Psoas muscle (tissue), 7 donors: ENCODE measurements at regions not wholly inside any gene's neighbourhood (a gene's known extent, or its start where the extent isn't known, plus 50 kb on each side); places are given as distances from the start of the nearest gene placed in this dataset.

Experiments used
- ATAC-seq, 4 donors: fragments of 200-7000 bp; cut with Tn5 transposase; one replicate each; pipeline ENCODE4 v1.9.1; 2020; ENCODE audit warnings: moderate library complexity in 3 of 4, mild to moderate bottlenecking in 2 of 4
- DNase-seq, 2 donors: peaks; one replicate each; pipeline ENCODE4 v3.0.0-alpha.2; 2020
- H3K27ac ChIP-seq: fragments of 200-600 bp; one replicate; pipeline ENCODE4 v1.8.0; 2022
- H3K27me3 ChIP-seq, 3 donors: fragments of 200-600 bp in 1 of 3; one replicate each; pipeline versions ENCODE4 v1.6.1 to v1.8.0; 2013 to 2022; ENCODE audit warnings: low read length in 2 of 3, mild to moderate bottlenecking in 2 of 3, moderate library complexity in 1 of 3; ENCODE audit not compliant: insufficient read depth in 3 of 3
- H3K36me3 ChIP-seq, 2 donors: fragments of 200-600 bp in 1 of 2; one replicate each; pipeline versions ENCODE4 v1.6.1 to v1.8.0; 2013 to 2022; ENCODE audit warnings: low read depth in 1 of 2, mild to moderate bottlenecking in 1 of 2, moderate library complexity in 1 of 2; ENCODE audit not compliant: insufficient read depth in 1 of 2
- H3K4me1 ChIP-seq: fragments of 200-600 bp; one replicate; pipeline ENCODE4 v1.8.0; 2022
- H3K4me3 ChIP-seq: fragments of 200-600 bp; one replicate; pipeline ENCODE4 v1.8.0; 2022; ENCODE audit warnings: mild to moderate bottlenecking
- H3K9me3 ChIP-seq: fragments of 200-600 bp; one replicate; pipeline ENCODE4 v1.8.0; 2022
- WGBS, 3 donors: extraction: QIAGEN DNeasy Blood & Tissue Kit; methylation state at CpG; one replicate each; pipeline versions ENCODE4 v1.1.6 to v1.1.7; 2013; 5-methylcytosine and 5-hydroxymethylcytosine counted together
- intact Hi-C, 2 donors: fragments of 100-400 bp; cut with DNase I; formaldehyde crosslinking; loops; one replicate each; pipeline versions ENCODE4 v1.11.0 to v1.14.2; 2022
- TF ChIP-seq, protein P1 (sequence below): fragments of 200-600 bp; IDR thresholded peaks from one replicate; pipeline ENCODE4 v1.8.0; 2022; ENCODE audit warnings: antibody characterized with exemption
- donor health status: healthy with polysubstance abuse.
- donor health status: DM: no; HTN: no; CAD: no; lungs with moderate emphysema.
- donor health status: Bipolar disorder and iron deficiency.
- donor health status: healthy.
- donor health status: DM: yes; HTN: yes; CAD: no.
- donor health status: DM: no; HTN: no; CAD: no.
- donor health status: DM: yes; HTN: yes; CAD: no.

DNA sequence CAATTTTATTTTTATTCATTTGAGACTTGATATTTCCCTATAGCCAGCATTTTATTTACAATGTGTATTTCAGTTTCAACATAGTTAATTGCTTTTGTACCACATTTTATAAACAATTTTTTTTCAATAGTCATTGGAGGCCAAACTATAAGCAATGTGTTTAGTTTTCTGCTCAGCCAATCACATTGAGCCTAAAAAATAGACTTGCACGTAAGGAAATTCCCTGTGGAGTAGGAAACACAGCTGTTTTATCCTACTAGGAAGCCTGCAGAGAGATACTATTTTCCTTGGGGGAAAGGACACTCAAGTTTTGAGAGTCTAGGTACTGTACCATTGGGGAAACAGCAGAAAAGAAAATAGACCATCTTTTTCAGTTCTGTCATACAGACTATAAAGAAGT is 410.2 kb upstream of the GOT2 start:
- Histone ChIP-seq H3K27ac (no peak overlapping the region), H3K36me3 (no peaks in the 10 kb centered on the region), H3K9me3 (no peaks in the 10 kb centered on the region), H3K4me3 (no peak overlapping the region), H3K4me1 (no peaks in the 10 kb centered on the region), H3K27me3 (no peaks in the 10 kb centered on the region)
- TF ChIP-seq, protein P1, sequence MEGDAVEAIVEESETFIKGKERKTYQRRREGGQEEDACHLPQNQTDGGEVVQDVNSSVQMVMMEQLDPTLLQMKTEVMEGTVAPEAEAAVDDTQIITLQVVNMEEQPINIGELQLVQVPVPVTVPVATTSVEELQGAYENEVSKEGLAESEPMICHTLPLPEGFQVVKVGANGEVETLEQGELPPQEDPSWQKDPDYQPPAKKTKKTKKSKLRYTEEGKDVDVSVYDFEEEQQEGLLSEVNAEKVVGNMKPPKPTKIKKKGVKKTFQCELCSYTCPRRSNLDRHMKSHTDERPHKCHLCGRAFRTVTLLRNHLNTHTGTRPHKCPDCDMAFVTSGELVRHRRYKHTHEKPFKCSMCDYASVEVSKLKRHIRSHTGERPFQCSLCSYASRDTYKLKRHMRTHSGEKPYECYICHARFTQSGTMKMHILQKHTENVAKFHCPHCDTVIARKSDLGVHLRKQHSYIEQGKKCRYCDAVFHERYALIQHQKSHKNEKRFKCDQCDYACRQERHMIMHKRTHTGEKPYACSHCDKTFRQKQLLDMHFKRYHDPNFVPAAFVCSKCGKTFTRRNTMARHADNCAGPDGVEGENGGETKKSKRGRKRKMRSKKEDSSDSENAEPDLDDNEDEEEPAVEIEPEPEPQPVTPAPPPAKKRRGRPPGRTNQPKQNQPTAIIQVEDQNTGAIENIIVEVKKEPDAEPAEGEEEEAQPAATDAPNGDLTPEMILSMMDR: no peak
- DNase-seq (no peak), ATAC-seq (no peak)
- 0 to 18% (median 11%) methylated on average over 1 of the region's 1 CpG for WGBS, 3 donors
- intact Hi-C loops: no loop called here

DNA sequence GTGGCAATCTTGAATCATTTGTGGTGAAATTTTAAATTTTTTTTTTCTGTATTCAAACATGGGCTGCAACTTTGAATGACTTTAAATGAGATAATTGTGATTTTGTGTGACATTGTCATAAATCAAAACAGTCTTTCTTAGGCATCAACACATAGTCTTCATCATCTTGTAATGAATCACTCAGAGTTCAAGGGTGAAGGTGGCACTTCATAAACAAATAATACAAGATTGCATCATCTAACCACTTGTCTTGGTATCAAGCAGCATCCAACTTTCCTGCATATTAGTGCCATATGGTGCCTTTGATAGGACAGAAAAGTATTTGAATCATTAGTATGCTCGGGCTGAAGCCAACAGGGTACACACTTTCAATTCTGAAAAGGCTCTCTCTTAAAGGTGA is 392.4 kb upstream of the GOT2 start:
- Histone ChIP-seq H3K9me3 (no peaks in the 10 kb centered on the region), H3K27ac (no peak overlapping the region), H3K4me3 (no peak overlapping the region), H3K27me3 (no peaks in the 10 kb centered on the region), H3K36me3 (no peaks in the 10 kb centered on the region), H3K4me1 (no peaks in the 10 kb centered on the region)
- intact Hi-C loops: no loop called here
- 32 to 56% (median 49%) methylated on average over 1 of the region's 1 CpG for WGBS, 3 donors
- TF ChIP-seq, protein P1: no peak
- DNase-seq: no peak
- no peak for ATAC-seq

DNA sequence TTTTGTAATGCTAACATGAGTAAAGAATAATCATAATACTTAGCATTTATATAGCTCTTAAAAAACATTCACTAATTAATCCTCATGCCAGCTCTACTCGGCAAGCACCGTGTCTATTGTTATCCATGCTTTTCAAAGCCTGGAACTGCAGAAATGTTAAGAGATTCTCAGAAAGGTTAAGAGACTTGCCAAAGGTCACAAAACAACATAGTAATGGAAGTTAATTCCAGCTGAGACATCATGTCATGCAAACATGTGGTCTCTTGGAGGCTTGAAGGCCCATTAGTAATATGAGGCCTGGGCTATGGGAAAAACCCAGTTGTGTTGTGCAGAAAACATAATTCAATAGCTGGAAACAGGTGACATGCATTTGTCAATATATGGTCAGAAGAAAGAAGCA is 389.9 kb upstream of the GOT2 start:
- intact Hi-C loops: no loop called here
- no peaks in the 10 kb centered on the region for H3K27me3 ChIP-seq
- TF ChIP-seq, protein P1: no peak
- no peak for DNase-seq
- H3K4me3 ChIP-seq: no peak overlapping the region
- no peaks in the 10 kb centered on the region for H3K9me3 ChIP-seq
- H3K27ac ChIP-seq: no peak overlapping the region
- no peaks in the 10 kb centered on the region for H3K36me3 ChIP-seq
- 34 to 50% (median 36%) methylated on average over 2 of the region's 2 CpGs for WGBS, 3 donors
- H3K4me1 ChIP-seq: no peaks in the 10 kb centered on the region
- ATAC-seq: no peak

DNA sequence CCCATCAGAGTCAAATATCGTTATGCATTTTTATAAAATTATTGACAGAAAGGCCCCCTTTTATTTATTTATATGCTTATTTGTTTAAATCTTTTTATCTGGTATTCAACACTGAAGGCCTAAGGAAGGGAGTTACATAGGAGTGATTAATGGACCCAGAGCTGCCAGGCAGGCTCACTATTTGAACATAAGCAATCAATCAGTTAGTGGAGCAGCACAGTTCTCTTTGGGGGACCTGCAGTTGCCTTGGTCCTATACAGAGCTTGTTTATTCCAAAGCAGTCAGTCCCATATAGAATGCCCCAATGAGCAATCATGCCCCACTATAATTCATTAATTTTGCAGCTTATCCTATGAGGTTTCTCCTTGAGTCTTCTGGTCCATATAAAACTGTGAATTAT is 389.4 kb upstream of the GOT2 start:
- H3K9me3 ChIP-seq: no peaks in the 10 kb centered on the region
- TF ChIP-seq, protein P1: no peak
- H3K4me1 ChIP-seq: no peaks in the 10 kb centered on the region
- H3K4me3 ChIP-seq: no peak overlapping the region
- intact Hi-C loops: no loop called here
- no peak overlapping the region for H3K27ac ChIP-seq
- no peak for DNase-seq
- WGBS, 3 donors: 87 to 100% (median 91%) methylated on average over 1 of the region's 1 CpG
- no peak for ATAC-seq
- no peaks in the 10 kb centered on the region for H3K36me3 ChIP-seq
- H3K27me3 ChIP-seq: no peaks in the 10 kb centered on the region

DNA sequence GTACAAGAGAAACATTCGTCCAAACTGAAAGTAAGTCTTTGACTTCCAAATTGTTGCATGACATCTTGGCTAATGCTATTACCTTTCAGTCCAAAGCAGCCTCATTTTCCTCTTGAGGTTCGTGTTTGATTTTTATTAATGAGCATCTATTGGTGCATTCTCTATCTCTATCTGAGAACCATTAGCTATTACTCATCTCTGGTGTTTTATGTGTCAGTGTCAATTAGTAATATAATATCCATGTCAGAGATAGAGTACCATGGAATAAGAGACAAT is 388.1 kb upstream of the GOT2 start:
- H3K27ac ChIP-seq: no peak overlapping the region
- intact Hi-C loops: no loop called here

More for the DNA sequence above, 388.1 kb upstream of the GOT2 start:
- TF ChIP-seq, protein P1: no peak
- H3K4me1 ChIP-seq: no peaks in the 10 kb centered on the region
- no peak for DNase-seq
- no peaks in the 10 kb centered on the region for H3K27me3 ChIP-seq
- 13 to 27% (median 14%) methylated on average over 2 of the region's 2 CpGs for WGBS, 3 donors
- H3K9me3 ChIP-seq: no peaks in the 10 kb centered on the region
- no peak for ATAC-seq
- H3K4me3 ChIP-seq: no peak overlapping the region
- H3K36me3 ChIP-seq: no peaks in the 10 kb centered on the region
